C4-2B (cell line): ENCODE measurements at regions not wholly inside any gene's neighbourhood (a gene's known extent, or its start where the extent isn't known, plus 50 kb on each side); places are given as distances from the start of the nearest gene placed in this dataset.

Experiments
- H3K27ac ChIP-seq: fragments of 450-650 bp; 2 replicates; pipeline ENCODE4 v1.5.1; 2017
- ZFX ChIP-seq: fragments of 450-650 bp; IDR thresholded peaks from 2 replicates; pipeline ENCODE4 v1.6.1; 2017
- TF ChIP-seq, protein P1 (sequence below): fragments of 450-650 bp; conservative IDR thresholded peaks from 2 replicates; pipeline ENCODE4 v1.5.1; 2017; ENCODE audit warnings: mild to moderate bottlenecking

DNA sequence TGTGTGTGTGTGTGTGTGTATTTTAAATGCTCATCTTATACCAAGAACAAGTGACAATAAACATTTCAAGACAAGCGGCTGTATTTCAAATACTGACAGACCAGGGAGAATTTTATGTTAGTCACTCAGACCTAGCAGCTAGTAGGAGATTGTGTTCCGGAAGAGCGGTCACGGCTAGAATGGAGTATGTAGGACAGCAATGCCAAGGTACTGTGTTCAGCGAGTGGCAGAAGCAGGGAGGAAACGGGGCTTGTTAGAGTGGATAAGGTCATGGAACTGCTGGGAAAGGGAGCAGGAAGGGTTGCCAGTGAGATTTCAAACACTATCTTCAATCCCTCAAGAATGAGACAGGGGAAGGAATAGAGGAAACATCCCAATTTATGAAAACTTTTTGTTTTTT, 260.5 kb upstream of the PITRM1 start:
- TF ChIP-seq, protein P1, sequence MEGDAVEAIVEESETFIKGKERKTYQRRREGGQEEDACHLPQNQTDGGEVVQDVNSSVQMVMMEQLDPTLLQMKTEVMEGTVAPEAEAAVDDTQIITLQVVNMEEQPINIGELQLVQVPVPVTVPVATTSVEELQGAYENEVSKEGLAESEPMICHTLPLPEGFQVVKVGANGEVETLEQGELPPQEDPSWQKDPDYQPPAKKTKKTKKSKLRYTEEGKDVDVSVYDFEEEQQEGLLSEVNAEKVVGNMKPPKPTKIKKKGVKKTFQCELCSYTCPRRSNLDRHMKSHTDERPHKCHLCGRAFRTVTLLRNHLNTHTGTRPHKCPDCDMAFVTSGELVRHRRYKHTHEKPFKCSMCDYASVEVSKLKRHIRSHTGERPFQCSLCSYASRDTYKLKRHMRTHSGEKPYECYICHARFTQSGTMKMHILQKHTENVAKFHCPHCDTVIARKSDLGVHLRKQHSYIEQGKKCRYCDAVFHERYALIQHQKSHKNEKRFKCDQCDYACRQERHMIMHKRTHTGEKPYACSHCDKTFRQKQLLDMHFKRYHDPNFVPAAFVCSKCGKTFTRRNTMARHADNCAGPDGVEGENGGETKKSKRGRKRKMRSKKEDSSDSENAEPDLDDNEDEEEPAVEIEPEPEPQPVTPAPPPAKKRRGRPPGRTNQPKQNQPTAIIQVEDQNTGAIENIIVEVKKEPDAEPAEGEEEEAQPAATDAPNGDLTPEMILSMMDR = no peak
- TF ChIP-seq ZFX = no peak

DNA sequence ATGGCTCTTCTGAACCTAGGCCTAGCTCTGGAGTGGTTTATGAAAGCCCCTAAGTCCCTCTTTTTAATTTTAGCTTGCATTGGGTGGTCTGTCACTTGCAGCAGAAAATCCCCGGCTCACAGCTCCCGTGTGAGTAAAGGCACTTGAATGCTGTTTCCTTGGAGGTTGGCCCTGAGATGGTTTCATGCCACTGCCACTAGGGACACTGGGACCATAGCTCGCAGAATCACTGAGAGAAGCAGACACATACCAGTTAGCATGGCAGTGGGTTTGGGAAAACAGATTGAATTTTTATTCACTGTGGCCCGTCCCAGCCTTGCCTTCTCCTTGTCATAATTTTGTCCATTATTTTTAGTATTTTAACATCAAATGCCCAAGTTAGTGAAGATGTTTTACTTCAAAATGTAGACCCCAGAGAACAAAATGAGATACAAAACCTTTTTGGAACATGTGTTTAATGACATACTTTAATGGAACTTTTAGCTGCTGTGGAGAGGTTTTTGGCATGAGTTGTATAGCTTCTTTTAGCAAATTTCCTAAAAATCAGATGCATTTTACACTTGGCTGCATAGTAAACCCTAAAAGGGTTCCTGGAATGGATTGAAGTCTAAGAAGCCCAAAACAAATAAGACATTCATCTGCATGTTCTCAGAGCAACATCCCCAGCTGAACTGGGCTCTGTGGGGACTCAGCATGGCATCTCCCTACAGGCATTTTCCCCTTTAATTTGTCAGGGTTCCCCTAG, 259.7 kb upstream of the PITRM1 start:
- TF ChIP-seq ZFX = no peak
- TF ChIP-seq, protein P1 = no peak
- H3K27ac ChIP-seq = no peak overlapping the region

More for the DNA sequence above, 260.5 kb upstream of the PITRM1 start:
- no peak overlapping the region for H3K27ac ChIP-seq

GRCh38 chr10:3430501-3430900, 257.9 kb upstream of the PITRM1 start:
- TF ChIP-seq, protein P1 = no peak
- TF ChIP-seq ZFX = no peak
- H3K27ac ChIP-seq = no peak overlapping the region

DNA sequence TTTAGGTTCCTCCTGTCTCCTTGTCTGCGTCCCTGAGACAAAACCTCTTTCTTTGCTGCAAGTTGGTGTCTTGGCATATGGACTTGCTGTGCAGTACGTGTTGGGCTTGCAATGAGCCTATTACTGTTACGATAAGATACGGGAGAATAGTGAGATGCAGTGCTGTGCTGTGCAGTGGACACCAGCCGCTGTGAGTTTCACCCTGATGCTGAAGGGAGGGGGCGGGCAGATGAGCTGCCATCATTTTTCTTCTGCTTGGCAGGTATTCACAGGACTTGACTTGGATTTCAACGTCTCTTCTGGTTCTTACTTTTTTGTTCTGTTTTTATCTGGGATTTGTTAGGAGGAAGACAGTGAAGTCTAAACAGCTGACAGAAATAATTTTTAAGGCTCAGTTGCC, 257.1 kb upstream of the PITRM1 start:
- TF ChIP-seq ZFX = no peak
- TF ChIP-seq, protein P1 = no peak
- no peak overlapping the region for H3K27ac ChIP-seq

DNA sequence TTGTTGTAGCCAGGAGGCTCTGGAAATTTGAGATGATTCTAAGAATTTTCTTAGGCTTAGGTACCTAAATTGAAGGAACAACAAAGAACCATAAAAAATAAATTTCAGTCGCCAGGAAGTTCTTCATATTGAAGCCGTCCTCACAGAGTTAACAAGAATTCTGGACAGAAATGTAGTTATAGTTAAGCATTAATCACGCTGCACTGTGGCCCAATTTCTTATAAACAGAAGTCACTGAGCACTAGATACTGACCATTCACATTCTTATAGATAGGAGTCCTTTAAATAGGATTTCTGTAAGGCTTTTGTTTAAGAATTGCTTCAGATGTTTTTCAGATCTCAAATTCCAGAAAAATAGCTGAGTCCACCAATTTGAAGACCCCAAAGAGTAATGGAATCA, 256.2 kb upstream of the PITRM1 start:
- H3K27ac ChIP-seq = no peak overlapping the region
- no peak for TF ChIP-seq ZFX
- TF ChIP-seq, protein P1 = no peak

DNA sequence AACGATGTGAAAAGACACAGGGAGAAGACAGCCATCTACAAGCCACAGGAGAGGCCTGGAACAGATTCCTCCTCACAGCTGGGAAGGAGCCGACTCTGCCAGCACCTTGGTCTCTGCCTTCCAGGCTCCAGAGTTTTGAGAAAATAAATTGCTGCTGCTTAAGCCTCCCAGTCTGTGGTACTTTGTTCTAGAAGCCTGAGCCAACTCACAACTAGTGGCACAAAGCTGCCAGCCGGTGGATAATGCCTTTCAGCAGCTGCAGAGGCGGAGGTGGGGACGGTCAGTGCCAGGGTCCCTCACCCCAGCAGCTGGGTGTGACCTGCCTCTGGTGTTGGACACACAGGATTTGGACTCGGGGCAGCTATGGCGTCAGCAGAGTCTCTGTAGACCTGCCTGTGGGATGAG, 255.4 kb upstream of the PITRM1 start:
- no peak overlapping the region for H3K27ac ChIP-seq
- no peak for TF ChIP-seq ZFX
- TF ChIP-seq, protein P1 = no peak

- TF ChIP-seq, protein P1 = no peak
- no peak for TF ChIP-seq ZFX
- H3K27ac ChIP-seq = no peak overlapping the region
Observed at GRCh38 chr10:3427347-3427746, 254.8 kb upstream of the PITRM1 start.
